ENCODE measurements at regions not wholly inside any gene's neighbourhood (a gene's known extent, or its start where the extent isn't known, plus 50 kb on each side); places are given as distances from the start of the nearest gene placed in this dataset.

GRCh38 chr6:140849456-140849855 lies 1283.3 kb upstream of the GJE1 start:
- TF ChIP-seq CTCF (IDR thresholded peaks at IDR 0.05) (no peak), POLR2A (IDR thresholded peaks at IDR 0.05) (no peak)
